VCaP (cell line): ENCODE measurements at regions not wholly inside any gene's neighbourhood (a gene's known extent, or its start where the extent isn't known, plus 50 kb on each side); places are given as distances from the start of the nearest gene placed in this dataset.

Experiments
- H3K27ac ChIP-seq: fragments of 450-650 bp; 2 replicates; pipeline ENCODE4 v1.5.1; 2017
- CTCF ChIP-seq: fragments of 450-650 bp; conservative IDR thresholded peaks from 2 replicates; pipeline ENCODE4 v1.5.1; 2017; ENCODE audit warnings: mild to moderate bottlenecking, moderate library complexity

GRCh38 chr6:120686492-120686891 is 647.8 kb downstream of the TBC1D32 start:
- TF ChIP-seq CTCF, result no peak

GRCh38 chr6:120682145-120682544 is 652.1 kb downstream of the TBC1D32 start:
- no peak for TF ChIP-seq CTCF
- H3K27ac ChIP-seq, result no peak overlapping the region

More at GRCh38 chr6:120686492-120686891, 647.8 kb downstream of the TBC1D32 start:
- H3K27ac ChIP-seq, result no peak overlapping the region

- no peak overlapping the region for H3K27ac ChIP-seq
- TF ChIP-seq CTCF, result no peak
Observed at GRCh38 chr6:120681204-120681603, 653.1 kb downstream of the TBC1D32 start.

DNA sequence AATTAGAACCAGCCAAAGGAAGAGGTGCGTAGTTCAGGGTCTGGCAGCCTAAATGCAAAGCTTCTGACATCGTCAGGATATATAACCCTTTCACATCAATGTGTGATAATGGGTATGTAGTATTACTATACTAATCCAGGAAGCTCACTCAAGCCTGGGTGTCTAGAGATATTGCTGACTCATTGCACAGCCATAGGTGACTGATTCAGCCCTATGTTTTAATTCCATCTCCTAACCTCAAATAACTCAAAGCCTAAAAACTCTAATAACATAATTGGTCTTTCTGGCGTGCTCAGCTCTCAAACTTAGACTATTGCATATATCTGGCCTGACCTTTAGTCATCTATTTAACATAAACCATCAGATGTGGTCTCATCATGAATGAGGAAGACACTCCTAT is 658.4 kb downstream of the TBC1D32 start:
- TF ChIP-seq CTCF, result no peak
- no peak overlapping the region for H3K27ac ChIP-seq

GRCh38 chr6:120671519-120671918 is 662.8 kb downstream of the TBC1D32 start:
- no peak overlapping the region for H3K27ac ChIP-seq
- TF ChIP-seq CTCF, result no peak

GRCh38 chr6:120652506-120652905 is 681.8 kb downstream of the TBC1D32 start:
- no peak for TF ChIP-seq CTCF
- no peak overlapping the region for H3K27ac ChIP-seq

GRCh38 chr6:120648713-120649112 is 685.6 kb downstream of the TBC1D32 start:
- H3K27ac ChIP-seq, result no peak overlapping the region
- TF ChIP-seq CTCF, result no peak

GRCh38 chr6:120646101-120646500 is 688.2 kb downstream of the TBC1D32 start:
- no peak for TF ChIP-seq CTCF
- H3K27ac ChIP-seq, result no peak overlapping the region
